IMR-90 (cell line): ENCODE measurements at regions not wholly inside any gene's neighbourhood (a gene's known extent, or its start where the extent isn't known, plus 50 kb on each side); places are given as distances from the start of the nearest gene placed in this dataset.

Source experiments
- ATAC-seq: fragments of 200-7000 bp; cut with Tn5 transposase; 2 replicates; pipeline ENCODE4 v1.9.1; 2020; ENCODE audit warnings: low read depth, mild to moderate bottlenecking, moderate library complexity
- BruUV-seq: library from RNA; stranded (reverse); fragments of 400-500 nt; replicated peaks from 2 replicates; lab custom pipeline; 2021; lab: Mats Ljungman, UMichigan
- CTCF ChIA-PET: fragments of 300-600 bp; formaldehyde crosslinking; extraction: SDS; loops from one replicate; lab custom pipeline; 2021; ENCODE audit warnings: antibody characterized with exemption; lab: Yijun Ruan, JAX
- POLR2A ChIA-PET: fragments of 300-600 bp; sonication (Branson Sonifier 250); formaldehyde crosslinking; loops from one replicate; lab custom pipeline; 2022; ENCODE audit warnings: antibody characterized with exemption; ENCODE audit not compliant: unreplicated experiment; lab: Charles Lee
- DNase-seq: peaks from one replicate; pipeline ENCODE4 v3.0.0; 2013
- H2AFZ ChIP-seq: replicated peaks from 2 replicates; pipeline ENCODE3; 2013; ENCODE audit warnings: low read length, mild to moderate bottlenecking; ENCODE audit not compliant: poor library complexity
- H2AK5ac ChIP-seq: 2 replicates; pipeline ENCODE4 v1.6.1; 2013; ENCODE audit warnings: low read depth, low read length, inconsistent platforms
- H2AK9ac ChIP-seq: replicated peaks from 2 replicates; pipeline ENCODE3; 2013; ENCODE audit warnings: mild to moderate bottlenecking, low read depth, low read length, moderate library complexity; ENCODE audit not compliant: poor library complexity
- H2BK120ac ChIP-seq: 2 replicates; pipeline ENCODE4 v1.6.1; 2013; ENCODE audit warnings: low read depth, low read length, inconsistent platforms
- H2BK15ac ChIP-seq: 3 replicates; pipeline ENCODE4 v1.6.1; 2013; ENCODE audit warnings: low read depth, low read length, inconsistent platforms
- H2BK20ac ChIP-seq: 2 replicates; pipeline ENCODE4 v1.6.1; 2013; ENCODE audit warnings: low read depth, mild to moderate bottlenecking, inconsistent platforms, low read length, moderate library complexity
- H2BK5ac ChIP-seq: 2 replicates; pipeline ENCODE4 v1.6.1; 2013; ENCODE audit warnings: mild to moderate bottlenecking, low read depth, low read length, inconsistent platforms; ENCODE audit not compliant: poor library complexity, severe bottlenecking
- H3K14ac ChIP-seq: replicated peaks from 2 replicates; pipeline ENCODE4 v1.6.1; 2013; ENCODE audit warnings: low read depth, low read length, inconsistent platforms
- H3K18ac ChIP-seq: 2 replicates; pipeline ENCODE4 v1.6.1; 2013; ENCODE audit warnings: low read depth, low read length, control low read depth
- H3K23ac ChIP-seq: 2 replicates; pipeline ENCODE4 v1.6.1; 2013; ENCODE audit warnings: low read depth, low read length, inconsistent platforms
- H3K27ac ChIP-seq: 2 replicates; pipeline ENCODE4 v1.5.1; 2013; ENCODE audit warnings: mild to moderate bottlenecking, control low read depth, low read length; ENCODE audit not compliant: insufficient read depth
- H3K27me3 ChIP-seq: 2 replicates; pipeline ENCODE4 v1.6.1; 2013; ENCODE audit warnings: low read length; ENCODE audit not compliant: control insufficient read depth, insufficient read depth
- H3K36me3 ChIP-seq: 2 replicates; pipeline ENCODE4 v1.6.1; 2013; ENCODE audit warnings: low read length, mixed read lengths; ENCODE audit not compliant: control insufficient read depth, insufficient read depth
- H3K4ac ChIP-seq: 2 replicates; pipeline ENCODE4 v1.6.1; 2013; ENCODE audit warnings: low read depth, low read length, inconsistent platforms
- H3K4me1 ChIP-seq: 2 replicates; pipeline ENCODE4 v1.6.1; 2013; ENCODE audit warnings: low read length, mixed read lengths; ENCODE audit not compliant: control insufficient read depth, insufficient read depth
- H3K4me2 ChIP-seq: 2 replicates; pipeline ENCODE4 v1.6.1; 2013; ENCODE audit warnings: low read depth, mild to moderate bottlenecking, control low read depth, low read length, moderate library complexity
- H3K4me3 ChIP-seq: 2 replicates; pipeline ENCODE4 v1.5.1; 2013; ENCODE audit warnings: low read depth, mild to moderate bottlenecking, control low read depth, low read length, moderate library complexity; ENCODE audit not compliant: insufficient read depth
- H3K56ac ChIP-seq: 2 replicates; pipeline ENCODE4 v1.6.1; 2013; ENCODE audit warnings: low read length, inconsistent platforms; ENCODE audit not compliant: insufficient read depth; ENCODE audit errors: extremely low read depth
- H3K79me1 ChIP-seq, 2 experiments: 2 replicates each; pipeline ENCODE4 v1.6.1; 2013; ENCODE audit warnings: low read length in 2 of 2, inconsistent platforms in 1 of 2, low read depth in 1 of 2
- H3K9ac ChIP-seq: 2 replicates; pipeline ENCODE4 v1.6.1; 2013; ENCODE audit warnings: low read depth, low read length, control low read depth
- H3K9me1 ChIP-seq: 2 replicates; pipeline ENCODE4 v1.6.1; 2013; ENCODE audit warnings: low read length, inconsistent platforms; ENCODE audit not compliant: insufficient read depth
- H3K9me3 ChIP-seq: 2 replicates; pipeline ENCODE4 v1.6.1; 2013; ENCODE audit warnings: low read length; ENCODE audit not compliant: control insufficient read depth, insufficient read depth
- H4K20me1 ChIP-seq: 2 replicates; pipeline ENCODE4 v1.6.1; 2013; ENCODE audit warnings: low read length, inconsistent platforms; ENCODE audit not compliant: insufficient read depth
- H4K5ac ChIP-seq: 2 replicates; pipeline ENCODE4 v1.6.1; 2013; ENCODE audit warnings: mild to moderate bottlenecking, low read depth, low read length, control low read depth
- H4K8ac ChIP-seq, 2 experiments: 2 replicates each; pipeline ENCODE4 v1.6.1; 2013; ENCODE audit warnings: low read depth in 2 of 2, low read length in 2 of 2, control low read depth in 1 of 2, inconsistent platforms in 1 of 2
- H4K91ac ChIP-seq: 2 replicates; pipeline ENCODE4 v1.6.1; 2013; ENCODE audit warnings: low read depth, low read length, inconsistent platforms; ENCODE audit not compliant: insufficient read depth
- BHLHE40 ChIP-seq: fragments of 150-350 bp; IDR thresholded peaks from 2 replicates; pipeline ENCODE4 v1.6.1; 2016; ENCODE audit warnings: mild to moderate bottlenecking, low read depth, low read length
- CEBPB ChIP-seq: IDR thresholded peaks from 2 replicates; pipeline ENCODE4 v1.6.1; 2012; ENCODE audit warnings: low read depth, low read length, improper control_type of control experiment
- CHD1 ChIP-seq: IDR thresholded peaks from 2 replicates; pipeline ENCODE4 v1.6.1; 2012; ENCODE audit warnings: low read depth, low read length, improper control_type of control experiment
- CTCF ChIP-seq: conservative IDR thresholded peaks from 2 replicates; pipeline ENCODE4 v1.5.1; 2012; ENCODE audit warnings: mild to moderate bottlenecking, low read depth, low read length, improper control_type of control experiment
- ELK1 ChIP-seq: fragments of 150-350 bp; IDR thresholded peaks from 2 replicates; pipeline ENCODE4 v1.6.1; 2016; ENCODE audit warnings: low read depth, mild to moderate bottlenecking, low read length, moderate library complexity, borderline replicate concordance
- FOS ChIP-seq: fragments of 150-350 bp; IDR thresholded peaks from 2 replicates; pipeline ENCODE4 v1.6.1; 2016; ENCODE audit warnings: low read depth, low read length
- MAFK ChIP-seq: IDR thresholded peaks from 2 replicates; pipeline ENCODE4 v1.6.1; 2012; ENCODE audit warnings: low read depth, low read length, improper control_type of control experiment
- MAZ ChIP-seq: IDR thresholded peaks from 2 replicates; pipeline ENCODE4 v1.6.1; 2012; ENCODE audit warnings: low read depth, mild to moderate bottlenecking, low read length, improper control_type of control experiment, moderate library complexity, borderline replicate concordance
- MXI1 ChIP-seq: IDR thresholded peaks from 2 replicates; pipeline ENCODE4 v1.6.1; 2012; ENCODE audit warnings: low read depth, mild to moderate bottlenecking, low read length, moderate library complexity, borderline replicate concordance
- NFE2L2 ChIP-seq: fragments of 150-350 bp; IDR thresholded peaks from 2 replicates; pipeline ENCODE4 v1.6.1; 2016; ENCODE audit warnings: low read depth, mild to moderate bottlenecking, low read length
- POLR2A ChIP-seq: IDR thresholded peaks from 2 replicates; pipeline ENCODE4 v1.6.1; 2012; ENCODE audit warnings: mild to moderate bottlenecking, low read depth, low read length
- RAD21 ChIP-seq: IDR thresholded peaks from 2 replicates; pipeline ENCODE4 v1.6.1; 2012; ENCODE audit warnings: low read length, improper control_type of control experiment
- RCOR1 ChIP-seq: IDR thresholded peaks from 2 replicates; pipeline ENCODE4 v1.6.1; 2012; ENCODE audit warnings: mild to moderate bottlenecking, low read length, improper control_type of control experiment; ENCODE audit not compliant: insufficient replicate concordance
- RFX5 ChIP-seq: IDR thresholded peaks from 2 replicates; pipeline ENCODE4 v1.8.0; 2012; ENCODE audit warnings: low read depth, mild to moderate bottlenecking, low read length, moderate library complexity
- SMC3 ChIP-seq: fragments of 150-350 bp; IDR thresholded peaks from 2 replicates; pipeline ENCODE4 v1.6.1; 2016; ENCODE audit warnings: low read depth, mild to moderate bottlenecking, antibody characterized with exemption, low read length, moderate library complexity
- WGBS, 2 experiments: methylation state at CpG; one replicate each; pipeline versions ENCODE4 v1.1.5 to v1.1.7; 2013; ENCODE audit warnings: missing lambda C conversion rate in 2 of 2; ENCODE audit not compliant: insufficient read length in 1 of 2; ENCODE audit errors: extremely low coverage in 2 of 2; 5-methylcytosine and 5-hydroxymethylcytosine counted together
- dilution Hi-C: fragments of 300-500 bp; cut with HindIII; formaldehyde crosslinking; loops from one replicate; pipeline ENCODE4 v1.14.3; 2018; ENCODE audit warnings: low sequenced_read_pairs; ENCODE audit not compliant: unreplicated experiment
- in situ Hi-C: fragments of 300-500 bp; cut with MboI; formaldehyde crosslinking; loops from 3 replicates; pipeline ENCODE4 v1.14.3; 2019; ENCODE audit warnings: low sequenced_read_pairs, inconsistent platforms, mixed read lengths
- intact Hi-C: fragments of 100-400 bp; cut with micrococcal nuclease; formaldehyde crosslinking; loops from 2 replicates; pipeline ENCODE4 v1.10.0; 2022
- TF ChIP-seq, protein P1 (sequence below): fragments of 150-350 bp; IDR thresholded peaks from 2 replicates; pipeline ENCODE4 v1.6.1; 2017; ENCODE audit warnings: mild to moderate bottlenecking, antibody characterized with exemption, low read length, low read depth

DNA sequence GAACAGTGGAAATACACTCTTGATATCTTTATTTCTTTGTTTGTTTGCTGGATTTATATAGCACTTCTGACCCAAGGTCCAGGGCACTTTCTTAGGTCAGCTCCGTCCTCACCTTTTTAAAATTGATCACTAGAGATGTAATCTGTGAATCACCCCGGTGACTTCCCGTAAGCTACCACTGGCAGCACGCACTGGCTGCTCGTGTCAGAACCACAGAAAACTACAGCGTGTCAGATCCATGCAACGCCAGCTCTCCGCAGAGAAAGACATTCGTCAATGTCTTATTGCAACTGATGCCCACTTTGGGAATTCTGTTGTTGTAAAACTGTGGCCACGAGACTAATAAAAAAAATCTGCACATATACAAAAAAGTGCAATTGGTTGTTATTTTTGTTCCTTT is 779.4 kb upstream of the ZEB2 start:
- in situ Hi-C loops (no loop called here), dilution Hi-C loops (no loop called here)
- CTCF ChIA-PET = no interaction called here

More for the DNA sequence above, 779.4 kb upstream of the ZEB2 start:
- Histone ChIP-seq H2BK20ac (no peak overlapping the region), H3K27me3 (no peaks in the 10 kb centered on the region), H3K4ac (no peak overlapping the region), H3K79me1 (no peaks in the 10 kb centered on the region), H3K23ac (no peak overlapping the region), H3K4me2 (no peak overlapping the region), H3K9me3 (no peaks in the 10 kb centered on the region), H3K27ac (no peak overlapping the region), H4K20me1 (no peaks in the 10 kb centered on the region), H2AK5ac (no peak overlapping the region), H3K9me1 (no peaks in the 10 kb centered on the region), H2AK9ac (no peak overlapping the region), H3K14ac (no peak overlapping the region), H3K18ac (no peak overlapping the region), H3K36me3 (no peaks in the 10 kb centered on the region), H2BK15ac (no peak overlapping the region), H3K4me1 (no peaks in the 10 kb centered on the region), H4K91ac (no peak overlapping the region), H2AFZ (no peak overlapping the region), H3K56ac (no peak overlapping the region), H2BK120ac (no peak overlapping the region), H4K8ac (no peak overlapping the region), H3K4me3 (no peak overlapping the region), H4K5ac (no peak overlapping the region), H2BK5ac (no peak overlapping the region), H3K9ac (no peak overlapping the region)
- intact Hi-C loops = no loop called here
- POLR2A ChIA-PET = no interaction called here
- DNase-seq (no peak), ATAC-seq (no peak)
- 93% methylated on average over 6 of the region's 10 CpGs; no CpG with 5 or more reads in 1 of the 2 experiments for WGBS, 2 experiments
- TF ChIP-seq NFE2L2 = no peak
- no peak for TF ChIP-seq RCOR1
- no peak for TF ChIP-seq BHLHE40
- TF ChIP-seq MXI1 = no peak
- no peak for TF ChIP-seq POLR2A
- no peak for TF ChIP-seq FOS
- TF ChIP-seq RAD21 = no peak
- no peak for TF ChIP-seq MAFK
- no peak for TF ChIP-seq MAZ
- no peak for TF ChIP-seq CTCF
- TF ChIP-seq ELK1 = no peak
- TF ChIP-seq SMC3 = no peak
- TF ChIP-seq, protein P1, sequence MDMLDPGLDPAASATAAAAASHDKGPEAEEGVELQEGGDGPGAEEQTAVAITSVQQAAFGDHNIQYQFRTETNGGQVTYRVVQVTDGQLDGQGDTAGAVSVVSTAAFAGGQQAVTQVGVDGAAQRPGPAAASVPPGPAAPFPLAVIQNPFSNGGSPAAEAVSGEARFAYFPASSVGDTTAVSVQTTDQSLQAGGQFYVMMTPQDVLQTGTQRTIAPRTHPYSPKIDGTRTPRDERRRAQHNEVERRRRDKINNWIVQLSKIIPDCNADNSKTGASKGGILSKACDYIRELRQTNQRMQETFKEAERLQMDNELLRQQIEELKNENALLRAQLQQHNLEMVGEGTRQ = no peak
- no peak for TF ChIP-seq CHD1
- no peak for TF ChIP-seq CEBPB
- no peak for TF ChIP-seq RFX5
- no TSS peak for BruUV-seq
